A549 (cell line): ENCODE measurements at regions not wholly inside any gene's neighbourhood (a gene's known extent, or its start where the extent isn't known, plus 50 kb on each side); places are given as distances from the start of the nearest gene placed in this dataset.
"Not testable (repeated sequence)": the region's sequence is repeated elsewhere in the genome, so short reads cannot be mapped to it uniquely, and the experiment has no call there.

Source experiments
- CTCF ChIP-seq: fragments of >200 bp; sonication (Bioruptor Twin); formaldehyde crosslinking; IDR thresholded peaks from 3 replicates; pipeline ENCODE4 v1.5.1; 2016
- HOXA7 ChIP-seq: fragments of 250-450 bp; sonication (Bioruptor Pico); IDR thresholded peaks from 2 replicates; pipeline ENCODE4 v1.5.0; 2020; ENCODE audit warnings: mild to moderate bottlenecking, moderate library complexity

DNA sequence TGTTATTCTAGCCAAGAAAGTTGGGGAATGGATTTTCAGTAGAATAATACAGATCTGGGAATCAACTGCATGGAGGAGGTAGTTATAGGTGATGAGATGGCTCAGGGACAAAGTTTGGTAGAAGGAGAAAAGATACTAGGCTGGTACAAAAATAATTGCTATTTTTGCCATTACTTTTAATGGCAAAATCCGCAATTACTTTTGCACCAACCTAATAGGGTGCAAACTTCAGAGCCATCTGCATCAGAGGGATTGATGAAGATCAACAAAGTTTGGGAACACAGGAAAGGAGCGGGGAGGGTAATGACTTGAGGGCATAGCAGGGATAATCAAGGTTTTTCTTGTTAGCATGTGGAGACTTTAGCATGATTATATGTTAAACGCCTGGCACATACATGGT, 178.7 kb upstream of the ROPN1B start:
- TF ChIP-seq HOXA7 (CRISPR knock-in tag); CTCF: not testable (repeated sequence)
